Erythroblast (primary cell): ENCODE measurements at regions not wholly inside any gene's neighbourhood (a gene's known extent, or its start where the extent isn't known, plus 50 kb on each side); places are given as distances from the start of the nearest gene placed in this dataset.

Experiments
- DNase-seq, 2 experiments: peaks; one replicate each; lab custom pipeline; 2025; lab: John Stamatoyannopoulos, UW
- GATA1 ChIP-seq: IDR thresholded peaks from 2 replicates; pipeline ENCODE4 v1.6.1; 2011; ENCODE audit warnings: low read depth, mild to moderate bottlenecking, control low read depth, low read length, moderate library complexity
- POLR2A ChIP-seq: IDR thresholded peaks from 2 replicates; pipeline ENCODE4 v1.6.1; 2011; ENCODE audit warnings: mild to moderate bottlenecking, low read length

DNA sequence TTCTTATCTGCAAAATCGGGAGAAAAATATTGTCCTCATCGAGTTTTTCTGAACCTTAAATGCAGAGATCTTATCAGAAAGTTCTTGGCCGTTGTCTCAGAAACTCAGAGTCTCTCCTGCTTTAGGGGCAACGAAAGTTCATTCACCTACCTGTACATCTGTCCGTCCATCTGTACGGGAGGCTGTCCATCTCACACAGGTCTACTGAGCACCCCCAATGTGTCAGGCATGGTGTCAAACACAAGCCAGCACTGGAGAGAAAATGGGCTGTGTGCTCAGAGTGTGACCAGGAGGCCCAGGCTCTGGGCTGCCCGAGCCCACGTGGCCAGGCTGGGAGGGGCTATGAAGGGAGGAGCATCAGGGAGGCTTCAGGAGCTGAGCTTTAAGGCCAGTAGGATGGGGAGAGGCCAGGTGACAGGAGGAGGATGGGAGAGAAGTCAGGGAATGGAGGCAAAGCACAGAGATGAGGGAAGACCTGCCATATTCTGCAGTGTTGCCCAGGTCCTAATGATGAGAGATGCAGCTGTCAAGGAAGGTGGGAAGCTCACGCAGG, 62.4 kb upstream of the MYEOV start:
- DNase-seq, result no peak
- TF ChIP-seq GATA1, result no peak
- TF ChIP-seq POLR2A, result no peak

GRCh38 chr11:69232821-69233743, 60.9 kb upstream of the MYEOV start:
- DNase-seq, result no peak
- no peak for TF ChIP-seq GATA1
- TF ChIP-seq POLR2A, result no peak

GRCh38 chr11:69233744-69234570, 60.0 kb upstream of the MYEOV start:
- no peak for DNase-seq
- no peak for TF ChIP-seq POLR2A
- TF ChIP-seq GATA1, result no peak

DNA sequence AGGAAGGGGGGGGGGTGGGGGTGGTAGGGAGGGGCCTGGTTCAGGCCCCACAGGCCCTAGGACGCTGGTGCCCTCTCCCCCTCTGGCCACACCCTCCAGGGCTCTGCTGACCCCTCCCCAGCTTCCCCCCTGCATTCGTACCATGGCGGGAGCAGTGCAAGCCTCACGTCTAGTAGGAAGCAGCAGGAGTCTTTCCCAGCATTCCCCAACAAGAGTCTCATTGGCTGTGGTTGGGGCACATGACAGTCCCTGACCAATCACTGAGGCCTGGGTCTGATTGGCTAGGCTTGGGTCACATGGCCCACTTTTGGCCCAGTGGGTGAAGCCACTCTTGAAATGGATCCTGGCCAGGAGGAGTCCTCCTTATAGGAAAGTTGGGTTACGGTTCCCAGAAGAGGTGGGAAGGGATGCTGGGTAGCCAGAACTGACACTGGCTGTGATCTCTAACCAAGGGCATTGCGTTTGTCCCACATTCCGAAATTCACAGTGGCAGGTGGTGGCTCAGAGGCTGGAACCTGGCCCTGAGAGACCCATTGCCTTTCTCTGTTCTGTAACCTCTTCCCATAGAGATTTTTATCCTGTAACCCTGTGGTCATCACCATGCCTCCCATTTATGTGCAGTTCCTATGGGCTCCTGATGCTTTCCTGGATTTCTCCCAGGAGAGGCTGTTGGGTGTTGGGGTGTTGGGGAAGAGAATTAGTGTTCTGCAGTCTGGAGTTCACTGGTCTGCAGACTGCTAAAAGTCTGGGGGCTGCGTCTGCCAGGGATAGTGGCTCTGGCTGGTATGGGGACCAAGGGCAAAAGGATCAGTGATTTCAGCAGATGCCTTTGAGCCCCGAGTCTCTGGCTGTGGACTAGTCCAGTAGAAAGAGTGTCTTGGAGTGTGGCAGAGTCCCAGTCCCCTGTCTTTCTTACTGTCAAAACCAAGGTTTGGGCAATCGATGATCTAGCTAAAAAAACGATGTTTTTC, 58.9 kb upstream of the MYEOV start:
- TF ChIP-seq POLR2A (no peak), GATA1 (no peak)
- DNase-seq, result no peak

DNA sequence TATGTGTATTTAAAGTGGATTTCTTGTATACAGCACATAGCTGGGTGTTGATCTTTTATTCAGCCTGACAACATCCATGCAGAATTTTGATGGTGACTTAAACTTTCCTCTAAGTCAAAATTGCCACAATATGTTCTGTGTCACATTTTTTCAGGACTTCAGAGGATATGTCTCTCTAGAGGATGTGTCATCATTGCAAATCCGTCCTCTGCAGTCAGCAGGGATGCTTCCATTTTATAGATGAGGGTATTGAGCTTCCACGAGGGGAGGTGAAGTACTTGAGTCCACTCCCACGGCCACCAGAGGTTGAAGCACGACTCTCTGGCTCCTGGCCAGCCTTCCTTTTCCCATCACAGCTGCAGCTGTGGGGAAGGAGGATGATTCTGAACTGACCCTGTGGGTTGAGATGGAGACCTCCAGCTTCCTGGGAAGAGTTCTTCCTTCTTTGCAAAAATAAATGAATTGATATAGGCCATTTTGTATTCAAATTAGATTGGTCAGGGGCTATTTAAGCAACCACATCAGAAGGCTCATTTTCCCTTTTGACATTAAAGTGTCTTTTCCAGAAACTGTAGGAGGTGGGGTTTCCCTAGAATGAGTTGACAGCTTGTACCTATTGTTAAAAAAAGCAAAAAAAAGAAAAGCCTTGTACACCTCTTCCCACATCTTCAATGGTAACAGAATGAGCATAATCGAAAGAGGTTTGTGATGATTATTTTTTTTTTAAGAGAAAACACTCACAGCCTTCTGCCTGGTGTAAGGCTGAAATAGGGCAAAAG, 55.2 kb upstream of the MYEOV start:
- DNase-seq, result no peak
- no peak for TF ChIP-seq GATA1
- TF ChIP-seq POLR2A, result no peak

GRCh38 chr11:69239641-69240040, 54.3 kb upstream of the MYEOV start:
- DNase-seq, result no peak

GRCh38 chr11:69240332-69241074, 53.5 kb upstream of the MYEOV start:
- TF ChIP-seq POLR2A, result no peak
- TF ChIP-seq GATA1, result no peak
- peak in 1 of 2 experiments; percentile 20 for DNase-seq

More at GRCh38 chr11:69239641-69240040, 54.3 kb upstream of the MYEOV start:
- TF ChIP-seq GATA1 (no peak), POLR2A (no peak)

DNA sequence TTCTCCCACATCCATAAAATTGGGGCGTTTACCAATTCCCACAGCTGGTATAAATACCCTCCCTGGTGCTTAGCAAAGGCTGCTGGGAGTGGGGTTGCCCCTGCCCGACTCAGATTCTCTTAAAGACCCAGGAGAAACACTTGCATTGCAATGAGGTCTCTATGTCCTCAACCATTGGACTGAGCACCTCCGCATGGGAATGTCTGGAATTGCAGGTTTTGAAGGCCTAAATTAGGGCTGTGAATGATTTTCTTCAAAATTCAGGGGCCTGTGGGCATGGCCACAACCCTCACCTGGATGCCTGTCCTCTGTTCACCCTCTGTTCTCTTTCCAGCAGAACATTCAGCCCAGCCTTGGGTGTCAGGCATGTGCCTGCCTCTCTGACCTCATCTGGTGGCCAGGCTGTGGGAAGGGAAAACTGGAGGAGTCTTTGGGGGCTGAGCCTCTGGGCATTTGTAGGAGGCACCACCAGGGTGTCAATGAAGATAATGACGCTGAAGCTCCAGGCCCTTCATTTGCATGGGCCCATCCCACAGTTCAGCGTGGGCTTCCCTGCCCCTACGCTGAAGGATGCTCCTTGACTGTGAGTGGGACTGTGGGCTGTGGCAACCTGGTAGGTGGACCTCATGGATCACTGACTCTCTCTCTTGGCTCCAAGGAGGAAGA, 52.7 kb upstream of the MYEOV start:
- no peak for TF ChIP-seq GATA1
- TF ChIP-seq POLR2A, result no peak
- no peak for DNase-seq

GRCh38 chr11:69241844-69242243, 52.1 kb upstream of the MYEOV start:
- TF ChIP-seq POLR2A, result no peak
- no peak for TF ChIP-seq GATA1
- DNase-seq, result no peak

DNA sequence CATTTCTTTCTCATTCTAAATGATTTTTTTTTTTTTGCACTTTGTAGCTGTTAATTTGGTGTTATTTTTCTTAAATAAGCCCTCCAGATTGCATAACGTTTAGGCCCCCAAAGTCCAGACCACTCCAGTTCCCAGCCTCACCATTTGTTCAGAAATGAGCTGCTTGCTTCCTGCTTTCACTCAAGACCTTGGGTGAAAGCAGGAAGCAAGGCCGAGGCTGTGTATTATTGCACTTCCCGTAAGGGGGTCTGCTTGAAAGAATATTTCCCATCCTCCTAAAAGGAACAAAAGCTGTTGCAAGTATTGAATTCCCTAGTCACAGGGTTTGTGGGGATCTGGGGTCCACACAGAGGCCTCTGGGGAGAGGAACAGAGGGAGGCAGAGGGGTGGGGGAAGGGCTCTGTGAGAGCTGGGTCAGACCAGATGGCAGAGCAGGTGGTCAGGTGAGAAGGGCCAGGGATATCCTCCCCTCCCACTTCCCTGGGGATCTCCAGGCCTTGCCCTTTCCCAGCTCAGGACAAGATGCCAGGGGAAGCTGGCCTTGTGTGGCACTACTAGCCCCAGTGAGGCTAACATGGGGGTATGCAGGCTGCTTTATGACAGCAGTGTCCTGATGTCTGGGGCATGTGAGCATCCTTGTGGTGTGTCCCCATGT, 51.6 kb upstream of the MYEOV start:
- DNase-seq, result no peak
- TF ChIP-seq POLR2A (no peak), GATA1 (no peak)

DNA sequence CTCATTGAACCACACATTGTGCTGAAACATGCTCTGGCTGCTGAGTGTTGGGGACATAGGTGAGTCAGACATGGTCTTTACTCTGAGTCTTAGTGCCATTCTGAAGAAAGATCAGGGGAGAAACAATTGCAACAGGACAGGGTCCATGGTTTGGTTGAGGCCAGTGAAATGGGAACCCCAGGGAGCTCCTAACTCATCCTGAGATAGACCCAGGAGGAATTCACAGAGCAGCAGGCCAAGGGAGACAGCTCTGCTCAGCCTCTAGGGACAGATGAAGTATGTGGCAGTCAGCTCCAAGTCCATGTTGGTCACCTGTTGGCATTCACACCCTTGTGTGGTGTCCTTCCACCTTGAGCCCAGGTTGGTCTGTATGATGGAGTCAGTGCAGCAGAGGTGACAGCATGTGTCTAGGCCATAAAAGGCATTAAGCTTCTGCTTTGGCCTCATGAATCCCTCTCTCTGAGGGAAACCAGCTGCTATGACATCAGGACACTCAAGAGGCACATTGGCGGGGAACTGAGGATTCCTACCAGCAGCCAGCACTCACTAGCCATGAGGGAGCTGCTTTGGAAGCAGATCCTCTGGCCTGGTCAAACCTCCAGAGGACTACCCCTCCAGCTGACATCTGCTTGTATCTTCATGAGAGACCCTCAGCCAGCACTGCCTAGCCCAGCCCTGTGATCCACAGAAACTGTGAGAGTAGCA, 50.3 kb upstream of the MYEOV start:
- no peak for TF ChIP-seq POLR2A
- no peak for TF ChIP-seq GATA1
- no peak for DNase-seq
